GM12873 (cell line): ENCODE measurements at regions not wholly inside any gene's neighbourhood (a gene's known extent, or its start where the extent isn't known, plus 50 kb on each side); places are given as distances from the start of the nearest gene placed in this dataset.

Source experiments
- TF ChIP-seq, protein P1 (sequence below): IDR thresholded peaks from 2 replicates; pipeline ENCODE4 v1.5.1; 2012; ENCODE audit warnings: low read depth, mild to moderate bottlenecking, moderate library complexity, low read length, control low read depth; ENCODE audit not compliant: insufficient read depth; ENCODE audit errors: missing control alignments

- TF ChIP-seq, protein P1, sequence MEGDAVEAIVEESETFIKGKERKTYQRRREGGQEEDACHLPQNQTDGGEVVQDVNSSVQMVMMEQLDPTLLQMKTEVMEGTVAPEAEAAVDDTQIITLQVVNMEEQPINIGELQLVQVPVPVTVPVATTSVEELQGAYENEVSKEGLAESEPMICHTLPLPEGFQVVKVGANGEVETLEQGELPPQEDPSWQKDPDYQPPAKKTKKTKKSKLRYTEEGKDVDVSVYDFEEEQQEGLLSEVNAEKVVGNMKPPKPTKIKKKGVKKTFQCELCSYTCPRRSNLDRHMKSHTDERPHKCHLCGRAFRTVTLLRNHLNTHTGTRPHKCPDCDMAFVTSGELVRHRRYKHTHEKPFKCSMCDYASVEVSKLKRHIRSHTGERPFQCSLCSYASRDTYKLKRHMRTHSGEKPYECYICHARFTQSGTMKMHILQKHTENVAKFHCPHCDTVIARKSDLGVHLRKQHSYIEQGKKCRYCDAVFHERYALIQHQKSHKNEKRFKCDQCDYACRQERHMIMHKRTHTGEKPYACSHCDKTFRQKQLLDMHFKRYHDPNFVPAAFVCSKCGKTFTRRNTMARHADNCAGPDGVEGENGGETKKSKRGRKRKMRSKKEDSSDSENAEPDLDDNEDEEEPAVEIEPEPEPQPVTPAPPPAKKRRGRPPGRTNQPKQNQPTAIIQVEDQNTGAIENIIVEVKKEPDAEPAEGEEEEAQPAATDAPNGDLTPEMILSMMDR = no peak
Observed at GRCh38 chr7:26460351-26461085, 168.9 kb downstream of the SNX10 start.

GRCh38 chr7:26461518-26461917 is 169.9 kb downstream of the SNX10 start:
- TF ChIP-seq, protein P1 = no peak

GRCh38 chr7:26466007-26466406 is 174.3 kb downstream of the SNX10 start:
- TF ChIP-seq, protein P1 = no peak

DNA sequence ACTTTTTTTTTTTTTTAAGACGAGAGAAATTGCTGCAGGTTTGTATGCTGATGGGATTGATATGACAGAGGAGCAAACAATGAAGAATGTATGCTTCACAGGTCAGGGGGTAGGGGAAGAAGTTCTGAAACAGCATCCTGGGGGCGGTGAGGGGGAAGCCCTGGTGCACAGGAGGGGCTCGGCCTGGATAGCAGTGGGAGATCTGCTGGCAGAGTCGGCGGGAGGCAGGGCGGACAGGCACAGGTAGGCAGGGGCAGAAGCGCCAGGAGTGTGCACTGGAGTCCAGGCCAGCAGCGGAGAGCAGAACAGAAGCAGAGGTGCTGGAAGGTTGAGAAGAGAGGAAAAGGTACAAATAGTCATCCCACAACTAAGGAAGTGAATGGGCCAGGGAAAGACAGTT is 175.4 kb downstream of the SNX10 start:
- TF ChIP-seq, protein P1 = no peak

DNA sequence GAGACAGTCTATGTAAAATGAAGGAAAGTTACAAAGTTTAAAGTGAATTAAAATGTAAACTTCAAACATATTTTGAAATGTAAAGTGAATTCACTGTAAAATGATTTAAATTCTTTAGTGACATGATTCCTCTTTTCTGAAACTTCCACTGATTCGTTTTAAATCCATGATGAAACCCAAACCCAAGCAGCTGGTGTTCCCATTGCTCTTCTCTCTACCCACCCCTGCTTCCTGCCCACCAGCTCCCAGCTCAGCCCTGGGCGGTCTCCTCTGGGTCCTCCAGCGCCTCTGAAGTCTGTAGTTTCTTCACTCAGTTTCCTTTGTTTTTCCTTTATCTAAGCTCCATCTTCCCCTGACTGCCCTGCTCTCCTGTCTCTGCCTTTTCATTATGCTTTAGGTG is 175.9 kb downstream of the SNX10 start:
- TF ChIP-seq, protein P1 = no peak

- TF ChIP-seq, protein P1 = no peak
Observed at GRCh38 chr7:26468625-26469024, 177.0 kb downstream of the SNX10 start.

- TF ChIP-seq, protein P1 = no peak
Observed at GRCh38 chr7:26469188-26469587, 177.5 kb downstream of the SNX10 start.
